ENCODE measurements at regions not wholly inside any gene's neighbourhood (a gene's known extent, or its start where the extent isn't known, plus 50 kb on each side); places are given as distances from the start of the nearest gene placed in this dataset.

DNA sequence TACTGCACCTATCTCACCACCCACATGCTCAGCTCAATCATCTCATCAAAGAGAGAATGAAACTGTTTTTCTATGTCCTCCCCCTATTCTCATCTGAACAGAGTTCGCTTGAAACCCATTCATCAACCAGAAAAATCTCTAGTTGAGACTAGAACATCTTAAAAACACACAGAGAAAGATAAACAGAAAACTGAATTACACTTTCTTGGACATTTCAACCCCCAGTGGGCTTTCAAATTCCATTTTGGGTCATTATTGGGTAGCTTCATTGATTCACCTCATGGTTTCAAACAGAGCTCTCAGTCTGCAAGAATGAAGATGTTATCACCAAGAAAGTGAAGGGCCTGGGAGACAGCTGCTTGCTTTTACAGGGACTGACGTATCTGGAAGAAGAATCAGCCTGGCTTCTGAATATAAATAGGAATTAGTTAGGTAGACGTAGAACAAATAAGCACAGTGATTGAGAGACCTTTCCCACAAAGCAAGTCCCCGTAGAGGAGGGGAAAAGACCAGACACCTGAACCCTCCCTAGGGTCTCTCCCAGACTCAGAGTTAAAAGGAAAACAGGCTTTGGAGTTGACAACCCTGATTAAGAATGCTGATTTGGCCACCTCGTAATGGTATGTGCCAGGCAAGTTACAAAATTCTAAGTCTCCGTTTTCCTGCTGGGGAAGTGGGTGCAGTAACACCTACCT, 155.7 kb downstream of the BBOX1 start:
- ATAC-seq: no peak
- Histone ChIP-seq H3K27me3 (no peaks in the 10 kb centered on the region), H3K9me3 (no peaks in the 10 kb centered on the region)

GRCh38 chr11:27195837-27196202, 155.2 kb downstream of the BBOX1 start:
- TF ChIP-seq, protein P1, sequence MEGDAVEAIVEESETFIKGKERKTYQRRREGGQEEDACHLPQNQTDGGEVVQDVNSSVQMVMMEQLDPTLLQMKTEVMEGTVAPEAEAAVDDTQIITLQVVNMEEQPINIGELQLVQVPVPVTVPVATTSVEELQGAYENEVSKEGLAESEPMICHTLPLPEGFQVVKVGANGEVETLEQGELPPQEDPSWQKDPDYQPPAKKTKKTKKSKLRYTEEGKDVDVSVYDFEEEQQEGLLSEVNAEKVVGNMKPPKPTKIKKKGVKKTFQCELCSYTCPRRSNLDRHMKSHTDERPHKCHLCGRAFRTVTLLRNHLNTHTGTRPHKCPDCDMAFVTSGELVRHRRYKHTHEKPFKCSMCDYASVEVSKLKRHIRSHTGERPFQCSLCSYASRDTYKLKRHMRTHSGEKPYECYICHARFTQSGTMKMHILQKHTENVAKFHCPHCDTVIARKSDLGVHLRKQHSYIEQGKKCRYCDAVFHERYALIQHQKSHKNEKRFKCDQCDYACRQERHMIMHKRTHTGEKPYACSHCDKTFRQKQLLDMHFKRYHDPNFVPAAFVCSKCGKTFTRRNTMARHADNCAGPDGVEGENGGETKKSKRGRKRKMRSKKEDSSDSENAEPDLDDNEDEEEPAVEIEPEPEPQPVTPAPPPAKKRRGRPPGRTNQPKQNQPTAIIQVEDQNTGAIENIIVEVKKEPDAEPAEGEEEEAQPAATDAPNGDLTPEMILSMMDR (IDR thresholded peaks at IDR 0.05): no peak
- no peak overlapping the region for H3K4me3 ChIP-seq
- H3K27ac ChIP-seq: no peak overlapping the region
- peaks cover 0 to 4% (median 0%) of the 10 kb centered on the region in 3 donors for H3K4me1 ChIP-seq
- FAIRE-seq: no peak
- no peaks in the 10 kb centered on the region for H3K27me3 ChIP-seq
- no peak for ATAC-seq
- H3K36me3 ChIP-seq: no peaks in the 10 kb centered on the region
- DNase-seq: no peak
- H3K9me3 ChIP-seq: no peaks in the 10 kb centered on the region
- intact Hi-C loops (cut with DNase I): loop anchor here in 1 of 3 donors (5.0 kb wide), 1 partner anchor 286 kb away; no protein-coding TSS in a partner anchor

More for the DNA sequence above, 155.7 kb downstream of the BBOX1 start:
- intact Hi-C loops (cut with DNase I): loop anchor here in 1 of 3 donors (5.0 kb wide), 1 partner anchor 286 kb away; no protein-coding TSS in a partner anchor
- Histone ChIP-seq H3K4me1 (peaks cover 0 to 9% (median 5%) of the 10 kb centered on the region in 3 donors), H3K4me3 (no peak overlapping the region), H3K36me3 (no peaks in the 10 kb centered on the region), H3K27ac (no peak overlapping the region)
- 57 to 59% methylated on average over 6 of the region's 6 CpGs for WGBS, 2 donors
- DNase-seq (no peak), FAIRE-seq (no peak)
- TF ChIP-seq, protein P1 (IDR thresholded peaks at IDR 0.05): no peak

DNA sequence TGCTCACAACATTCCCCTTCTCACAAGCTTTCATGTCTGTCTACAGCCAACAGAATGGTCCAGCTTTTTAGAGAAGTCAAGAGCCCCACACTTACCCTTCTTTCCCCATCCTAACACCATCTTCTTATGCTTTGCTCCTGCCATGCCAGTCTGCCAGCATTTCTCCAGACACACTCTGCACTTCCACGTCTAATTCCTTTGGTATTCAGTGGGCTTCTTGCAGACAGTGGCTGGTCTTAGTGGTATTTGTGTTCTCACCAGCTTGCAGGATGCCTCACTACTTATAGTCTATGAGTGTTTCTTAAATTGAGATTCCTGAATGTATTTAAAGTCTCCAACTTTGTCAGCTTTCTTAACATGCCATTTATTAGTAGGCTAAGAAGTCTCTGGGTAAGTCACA, 154.4 kb downstream of the BBOX1 start:
- no peak overlapping the region for H3K4me3 ChIP-seq
- H3K27me3 ChIP-seq: no peaks in the 10 kb centered on the region
- DNase-seq (no peak), ATAC-seq (no peak), FAIRE-seq (no peak)
- no peaks in the 10 kb centered on the region for H3K9me3 ChIP-seq
- 52 to 63% methylated on average over 1 of the region's 1 CpG for WGBS, 2 donors
- TF ChIP-seq, protein P1 (IDR thresholded peaks at IDR 0.05): no peak
- no peaks in the 10 kb centered on the region for H3K4me1 ChIP-seq
- H3K36me3 ChIP-seq: no peaks in the 10 kb centered on the region
- H3K27ac ChIP-seq: no peak overlapping the region
- intact Hi-C loops (cut with DNase I): loop anchor here in 1 of 3 donors (5.0 kb wide), 1 partner anchor 287 kb away; no protein-coding TSS in a partner anchor

GRCh38 chr11:27193434-27194225, 153.0 kb downstream of the BBOX1 start:
- no peak overlapping the region for H3K4me3 ChIP-seq
- peaks cover 0 to 2% (median 0%) of the 10 kb centered on the region in 3 donors for H3K4me1 ChIP-seq
- DNase-seq (no peak), FAIRE-seq (no peak), ATAC-seq (no peak)
- WGBS, 2 donors: 75 to 76% methylated on average over 7 of the region's 7 CpGs
- no peak overlapping the region for H3K27ac ChIP-seq
- TF ChIP-seq, protein P1 (IDR thresholded peaks at IDR 0.05): no peak
- no peaks in the 10 kb centered on the region for H3K27me3 ChIP-seq
- intact Hi-C loops (cut with DNase I): no loop called here
- no peaks in the 10 kb centered on the region for H3K36me3 ChIP-seq
- no peaks in the 10 kb centered on the region for H3K9me3 ChIP-seq

Data from pancreas (tissue), 10 donors.